HG03159 (cell line): ENCODE measurements at regions not wholly inside any gene's neighbourhood (a gene's known extent, or its start where the extent isn't known, plus 50 kb on each side); places are given as distances from the start of the nearest gene placed in this dataset.
"Not testable (repeated sequence)": the region's sequence is repeated elsewhere in the genome, so short reads cannot be mapped to it uniquely, and the experiment has no call there.

Experiments used
- ATAC-seq: cut with Tn5 transposase; IDR thresholded peaks from one replicate; pipeline ENCODE4 v1.9.1; 2021; ENCODE audit warnings: mild to moderate bottlenecking, moderate library complexity; ENCODE audit not compliant: unreplicated experiment

- ATAC-seq, result no peak
Observed at GRCh38 chr18:4557502-4557901, 102.4 kb upstream of the DLGAP1 start.

GRCh38 chr18:4551001-4551360 is 95.9 kb upstream of the DLGAP1 start:
- ATAC-seq, result no peak

- no peak for ATAC-seq
Observed at GRCh38 chr18:4549164-4549872, 94.2 kb upstream of the DLGAP1 start.

- ATAC-seq, result no peak
Observed at GRCh38 chr18:4547126-4547525, 92.0 kb upstream of the DLGAP1 start.

- no peak for ATAC-seq
Observed at GRCh38 chr18:4544142-4544541, 89.0 kb upstream of the DLGAP1 start.

GRCh38 chr18:4543711-4544110 is 88.6 kb upstream of the DLGAP1 start:
- no peak for ATAC-seq

GRCh38 chr18:4541588-4541987 is 86.5 kb upstream of the DLGAP1 start:
- no peak for ATAC-seq

GRCh38 chr18:4536447-4536846 is 81.3 kb upstream of the DLGAP1 start:
- ATAC-seq, result no peak

GRCh38 chr18:4528405-4528804 is 73.3 kb upstream of the DLGAP1 start:
- ATAC-seq, result no peak

- not testable (repeated sequence) for ATAC-seq
Observed at GRCh38 chr18:4527826-4528225, 72.7 kb upstream of the DLGAP1 start.

GRCh38 chr18:4524096-4524495 is 69.0 kb upstream of the DLGAP1 start:
- no peak for ATAC-seq

GRCh38 chr18:4511166-4511565 is 56.1 kb upstream of the DLGAP1 start:
- no peak for ATAC-seq

GRCh38 chr18:4510711-4511110 is 55.6 kb upstream of the DLGAP1 start:
- no peak for ATAC-seq

- no peak for ATAC-seq
Observed at GRCh38 chr18:4510160-4510559, 55.1 kb upstream of the DLGAP1 start.
